K562 (cell line): ENCODE measurements at regions not wholly inside any gene's neighbourhood (a gene's known extent, or its start where the extent isn't known, plus 50 kb on each side); places are given as distances from the start of the nearest gene placed in this dataset.

Experiments used
- ATAC-seq: fragments of 200-7000 bp; cut with Tn5 transposase; 3 replicates; pipeline ENCODE4 v1.9.1; 2020; ENCODE audit warnings: moderate library complexity
- BruUV-seq: library from RNA; stranded (reverse); fragments of 400-500 nt; replicated peaks from 2 replicates; lab custom pipeline; 2021; lab: Mats Ljungman, UMichigan
- CTCF ChIA-PET: fragments of 300-600 bp; formaldehyde crosslinking; extraction: SDS; loops from one replicate; lab custom pipeline; 2021; ENCODE audit warnings: low intra/inter-chr PET ratio; lab: Yijun Ruan, JAX
- POLR2A ChIA-PET: fragments of 300-600, 350-650 bp; sonication (Branson Sonifier 250); formaldehyde crosslinking; extraction: SDS; loops from one replicate; lab custom pipeline; 2021; ENCODE audit warnings: antibody characterized with exemption, inconsistent platforms; lab: Yijun Ruan, JAX
- DNase-seq, 4 experiments: peaks; one replicate each; pipeline versions ENCODE4 v3.0.0 to v3.0.0-alpha.2; 2011 to 2018; ENCODE audit warnings: low spot score in 3 of 4, mixed read lengths in 3 of 4; ENCODE audit errors: extremely low read depth in 1 of 4
- FAIRE-seq: peaks from 2 replicates; lab custom pipeline; 2011; peaks lifted over from hg19 to GRCh38; lab: Jason Lieb, UNC
- H2AFZ ChIP-seq: 2 replicates; pipeline ENCODE4 v1.6.0; 2011; ENCODE audit warnings: low read depth, low read length, control low read depth, inconsistent platforms
- H3K27ac ChIP-seq: fragments of 200-600 bp; 3 replicates; pipeline ENCODE4 v1.8.0; 2011; ENCODE audit warnings: low read depth, mild to moderate bottlenecking, control low read depth, inconsistent platforms, low read length, moderate library complexity, mixed read lengths; ENCODE audit errors: extremely low read depth
- H3K27me3 ChIP-seq, 2 experiments: fragments of 300-600 bp in 1 of 2; 2 replicates in 1 of 2; 3 replicates in 1 of 2; pipeline versions ENCODE4 v1.6.0 to v1.8.0; 2011; ENCODE audit warnings: inconsistent platforms in 2 of 2, low read length in 2 of 2, mild to moderate bottlenecking in 1 of 2, mixed read lengths in 1 of 2, moderate library complexity in 1 of 2; ENCODE audit not compliant: control insufficient read depth in 2 of 2, insufficient read depth in 2 of 2
- H3K36me3 ChIP-seq: fragments of 300-600 bp; 3 replicates; pipeline ENCODE4 v1.8.0; 2011; ENCODE audit warnings: mild to moderate bottlenecking, low read length, inconsistent platforms; ENCODE audit not compliant: control insufficient read depth, insufficient read depth
- H3K4me1 ChIP-seq, 2 experiments: fragments of 200-600 bp in 1 of 2; replicated peaks in 1 of 2; 2 replicates in 1 of 2; 3 replicates in 1 of 2; pipeline versions ENCODE4 v1.5.1 to v1.8.0; 2011; ENCODE audit warnings: inconsistent platforms in 2 of 2, low read length in 2 of 2, mild to moderate bottlenecking in 1 of 2, mixed read lengths in 1 of 2, moderate library complexity in 1 of 2; ENCODE audit not compliant: control insufficient read depth in 2 of 2, insufficient read depth in 2 of 2
- H3K4me2 ChIP-seq: 2 replicates; pipeline ENCODE4 v1.6.1; 2011; ENCODE audit warnings: low read length, control low read depth, inconsistent platforms, mixed read lengths; ENCODE audit not compliant: insufficient read depth
- H3K4me3 ChIP-seq: fragments of 200-600 bp; sonication (generic), shearing (Covaris generic); 2 replicates; pipeline ENCODE4 v1.5.1; 2016; ENCODE audit warnings: control low read depth, inconsistent platforms
- H3K79me2 ChIP-seq: fragments of 200-600 bp; 3 replicates; pipeline ENCODE4 v1.8.0; 2011; ENCODE audit warnings: low read length, inconsistent platforms; ENCODE audit not compliant: control insufficient read depth, insufficient read depth
- H3K9ac ChIP-seq, 2 experiments: 2 replicates each; pipeline versions ENCODE4 v1.6.0 to v1.6.1; 2011; ENCODE audit warnings: low read depth in 2 of 2, low read length in 2 of 2, control low read depth in 1 of 2, inconsistent platforms in 1 of 2, mild to moderate bottlenecking in 1 of 2, mixed read lengths in 1 of 2; ENCODE audit not compliant: insufficient read depth in 1 of 2
- H3K9me1 ChIP-seq: one replicate; pipeline ENCODE4 v1.6.0; 2011; ENCODE audit warnings: inconsistent platforms, mild to moderate bottlenecking, low read length, moderate library complexity; ENCODE audit not compliant: control insufficient read depth, insufficient read depth
- H3K9me3 ChIP-seq: replicated peaks from 2 replicates; pipeline ENCODE4 v1.5.1; 2011; ENCODE audit warnings: low read depth, low read length, inconsistent platforms; ENCODE audit not compliant: control insufficient read depth, insufficient read depth
- H4K20me1 ChIP-seq: replicated peaks from 2 replicates; pipeline ENCODE4 v1.6.1; 2011; ENCODE audit warnings: low read length, inconsistent platforms, mixed read lengths; ENCODE audit not compliant: control insufficient read depth, insufficient read depth
- CTBP1 ChIP-seq: fragments of 450-650 bp; IDR thresholded peaks from 2 replicates; pipeline ENCODE4 v1.6.1; 2016; ENCODE audit warnings: borderline replicate concordance
- FOXK1 ChIP-seq: sonication (generic); formaldehyde crosslinking; IDR thresholded peaks from 2 replicates; pipeline ENCODE4 v1.8.0; 2022; ENCODE audit warnings: missing genetic modification reagents, mild to moderate bottlenecking, borderline replicate concordance
- LARP7 ChIP-seq: fragments of 450-650 bp; IDR thresholded peaks from 2 replicates; pipeline ENCODE4 v1.6.1; 2016
- PCBP2 ChIP-seq: fragments of 200-400 bp; formaldehyde crosslinking; IDR thresholded peaks from 2 replicates; pipeline ENCODE4 v1.6.1; 2018; ENCODE audit warnings: low read length, low read depth, mild to moderate bottlenecking, moderate library complexity; ENCODE audit not compliant: poor library complexity, severe bottlenecking
- POLR3A ChIP-seq: IDR thresholded peaks from 2 replicates; pipeline ENCODE4 v1.6.1; 2011; ENCODE audit warnings: borderline replicate concordance, mild to moderate bottlenecking, moderate library complexity; ENCODE audit not compliant: insufficient read length, insufficient read depth; ENCODE audit errors: extremely low read depth
- SMARCA4 ChIP-seq: fragments of 450-650 bp; IDR thresholded peaks from 2 replicates; pipeline ENCODE4 v1.6.1; 2016
- XRCC5 ChIP-seq: fragments of 200-400 bp; formaldehyde crosslinking; IDR thresholded peaks from 2 replicates; pipeline ENCODE4 v1.6.1; 2017; ENCODE audit warnings: low read depth, mild to moderate bottlenecking, low read length
- ZNF184 ChIP-seq: sonication (generic); formaldehyde crosslinking; IDR thresholded peaks from 2 replicates; pipeline ENCODE4 v1.5.0; 2020; ENCODE audit warnings: missing genetic modification reagents
- ZNF696 ChIP-seq: fragments of 250-450 bp; sonication (Bioruptor Pico); conservative IDR thresholded peaks from 2 replicates; pipeline ENCODE4 v1.4.0; 2020; ENCODE audit warnings: mild to moderate bottlenecking, moderate library complexity
- ZZZ3 ChIP-seq: fragments of 450-650 bp; IDR thresholded peaks from 2 replicates; pipeline ENCODE4 v1.6.1; 2016; ENCODE audit warnings: antibody characterized with exemption, mild to moderate bottlenecking, moderate library complexity
- WGBS: fragments of 100-300 bp; shearing (Covaris generic); methylation state at CpG from one replicate; pipeline ENCODE4 v1.1.6; 2016; ENCODE audit warnings: low coverage, mixed read lengths; ENCODE audit not compliant: insufficient coverage; ENCODE audit errors: missing lambda C conversion rate; 5-methylcytosine and 5-hydroxymethylcytosine counted together
- in situ Hi-C: fragments of 300-500 bp; cut with MboI; formaldehyde crosslinking; loops from 4 replicates; pipeline ENCODE4 v1.15.0; 2018; ENCODE audit warnings: inconsistent platforms, mixed read lengths
- intact Hi-C: fragments of 100-400 bp; cut with micrococcal nuclease; formaldehyde crosslinking; loops from 2 replicates; pipeline ENCODE4 v1.14.2; 2022
- TF ChIP-seq, protein P1 (sequence below): sonication (generic); formaldehyde crosslinking; IDR thresholded peaks from 2 replicates; pipeline ENCODE4 v1.8.0; 2022; ENCODE audit warnings: mild to moderate bottlenecking, missing genetic modification reagents, borderline replicate concordance

DNA sequence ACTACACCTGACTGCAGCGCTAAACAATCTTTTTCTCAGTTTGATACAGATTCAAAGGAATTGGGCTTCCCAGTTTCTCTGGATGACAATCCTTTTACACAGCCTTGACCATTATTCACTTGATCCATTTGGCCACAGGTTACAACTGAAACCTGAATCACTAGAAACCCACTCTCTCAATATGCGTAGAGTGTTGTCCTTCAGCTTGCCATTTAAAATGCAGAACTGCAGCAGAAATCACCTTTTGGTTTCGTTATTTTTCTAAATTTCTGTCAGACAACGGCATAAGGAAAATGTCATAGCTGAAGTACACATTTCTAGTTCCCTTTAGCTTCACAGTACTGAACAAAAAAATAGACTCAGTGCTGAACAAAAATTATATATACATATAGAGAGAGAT lies 255.8 kb upstream of the TENM3 start:
- Histone ChIP-seq H3K9ac (no peak overlapping the region), H3K4me1 (no peaks in the 10 kb centered on the region), H2AFZ (no peak overlapping the region), H4K20me1 (no peaks in the 10 kb centered on the region), H3K9me1 (no peaks in the 10 kb centered on the region), H3K9me3 (no peaks in the 10 kb centered on the region), H3K36me3 (no peaks in the 10 kb centered on the region), H3K27me3 (no peaks in the 10 kb centered on the region), H3K27ac (no peak overlapping the region), H3K4me2 (no peak overlapping the region), H3K79me2 (no peaks in the 10 kb centered on the region), H3K4me3 (no peak overlapping the region)
- DNase-seq: no peak
- WGBS: 0% methylated on average over 4 of the region's 4 CpGs
- FAIRE-seq: no peak
- no peak for ATAC-seq
- in situ Hi-C loops (no loop called here), intact Hi-C loops (no loop called here)
- TF ChIP-seq, protein P1, sequence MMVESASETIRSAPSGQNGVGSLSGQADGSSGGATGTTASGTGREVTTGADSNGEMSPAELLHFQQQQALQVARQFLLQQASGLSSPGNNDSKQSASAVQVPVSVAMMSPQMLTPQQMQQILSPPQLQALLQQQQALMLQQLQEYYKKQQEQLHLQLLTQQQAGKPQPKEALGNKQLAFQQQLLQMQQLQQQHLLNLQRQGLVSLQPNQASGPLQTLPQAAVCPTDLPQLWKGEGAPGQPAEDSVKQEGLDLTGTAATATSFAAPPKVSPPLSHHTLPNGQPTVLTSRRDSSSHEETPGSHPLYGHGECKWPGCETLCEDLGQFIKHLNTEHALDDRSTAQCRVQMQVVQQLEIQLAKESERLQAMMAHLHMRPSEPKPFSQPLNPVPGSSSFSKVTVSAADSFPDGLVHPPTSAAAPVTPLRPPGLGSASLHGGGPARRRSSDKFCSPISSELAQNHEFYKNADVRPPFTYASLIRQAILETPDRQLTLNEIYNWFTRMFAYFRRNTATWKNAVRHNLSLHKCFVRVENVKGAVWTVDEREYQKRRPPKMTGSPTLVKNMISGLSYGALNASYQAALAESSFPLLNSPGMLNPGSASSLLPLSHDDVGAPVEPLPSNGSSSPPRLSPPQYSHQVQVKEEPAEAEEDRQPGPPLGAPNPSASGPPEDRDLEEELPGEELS (CRISPR knock-in tag): no peak
- TF ChIP-seq PCBP2 (no peak), CTBP1 (no peak), ZNF184 (CRISPR knock-in tag) (no peak), XRCC5 (no peak), ZZZ3 (no peak), POLR3A (no peak), SMARCA4 (no peak), ZNF696 (CRISPR knock-in tag) (no peak), FOXK1 (CRISPR knock-in tag) (no peak), LARP7 (no peak)
- POLR2A ChIA-PET: interaction anchor here (0.5 kb wide), 1 partner anchor 129 kb away, joined by 3 read pairs; no protein-coding TSS in a partner anchor
- CTCF ChIA-PET: no interaction called here
- BruUV-seq: no TSS peak
